Endothelial cell of umbilical vein (primary cell): ENCODE measurements at regions not wholly inside any gene's neighbourhood (a gene's known extent, or its start where the extent isn't known, plus 50 kb on each side); places are given as distances from the start of the nearest gene placed in this dataset.
A peak's percentile ranks its signal among the peaks of the same experiment; 100 is the strongest.

ENCODE experiments used
- BruUV-seq: library from RNA; stranded (reverse); fragments of 400-500 nt; replicated peaks from 2 replicates; lab custom pipeline; 2021; lab: Mats Ljungman, UMichigan
- CTCF ChIA-PET: fragments of 300-600, 350-600 bp; sonication (Branson Sonifier 250); formaldehyde crosslinking; loops from one replicate; lab custom pipeline; 2021; ENCODE audit warnings: antibody characterized with exemption, inconsistent platforms; lab: Charles Lee
- POLR2A ChIA-PET: fragments of 300-600, 350-600 bp; sonication (Branson Sonifier 250); formaldehyde crosslinking; loops from one replicate; lab custom pipeline; 2021; ENCODE audit warnings: antibody characterized with exemption, inconsistent platforms; lab: Charles Lee
- DNase-seq: peaks from one replicate; pipeline ENCODE4 v3.0.0-alpha.2; 2011; ENCODE audit warnings: low read depth, low spot score
- FAIRE-seq: peaks from 2 replicates; lab custom pipeline; 2011; peaks lifted over from hg19 to GRCh38; lab: Jason Lieb, UNC
- H2AFZ ChIP-seq: 2 replicates; pipeline ENCODE4 v1.6.0; 2012; ENCODE audit warnings: low read depth, low read length, control low read depth, inconsistent platforms
- H3K27ac ChIP-seq: 2 replicates; pipeline ENCODE4 v1.5.1; 2011; ENCODE audit warnings: low read depth, mild to moderate bottlenecking, control low read depth, low read length, moderate library complexity; ENCODE audit not compliant: insufficient read depth
- H3K27me3 ChIP-seq, 2 experiments: 2 replicates each; pipeline versions ENCODE4 v1.6.0 to v1.6.1; 2011; ENCODE audit warnings: low read length in 2 of 2, mixed read lengths in 1 of 2; ENCODE audit not compliant: control insufficient read depth in 2 of 2, insufficient read depth in 2 of 2
- H3K36me3 ChIP-seq, 2 experiments: 2 replicates in 1 of 2; 3 replicates in 1 of 2; pipeline ENCODE4 v1.5.1; 2011; ENCODE audit warnings: low read length in 2 of 2, mild to moderate bottlenecking in 1 of 2, moderate library complexity in 1 of 2; ENCODE audit not compliant: control insufficient read depth in 2 of 2, insufficient read depth in 2 of 2; ENCODE audit errors: extremely low read depth in 1 of 2
- H3K4me1 ChIP-seq: 3 replicates; pipeline ENCODE4 v1.5.1; 2011; ENCODE audit warnings: mild to moderate bottlenecking, low read length; ENCODE audit not compliant: control insufficient read depth, insufficient read depth; ENCODE audit errors: extremely low read depth
- H3K4me2 ChIP-seq: 2 replicates; pipeline ENCODE4 v1.6.1; 2011; ENCODE audit warnings: low read length, control low read depth, mixed read lengths; ENCODE audit not compliant: insufficient read depth
- H3K4me3 ChIP-seq, 3 experiments: fragments of 200-600 bp in 1 of 3; sonication (generic), shearing (Covaris generic) in 1 of 3; replicated peaks in 1 of 3; 2 replicates each; pipeline ENCODE4 v1.5.1; 2011 to 2016; ENCODE audit warnings: control low read depth in 3 of 3, low read length in 3 of 3, mild to moderate bottlenecking in 2 of 3, inconsistent platforms in 1 of 3, low read depth in 1 of 3, moderate library complexity in 1 of 3; ENCODE audit not compliant: insufficient read depth in 1 of 3
- H3K79me2 ChIP-seq: 2 replicates; pipeline ENCODE4 v1.6.0; 2012; ENCODE audit warnings: low read length, inconsistent platforms; ENCODE audit not compliant: control insufficient read depth, insufficient read depth
- H3K9ac ChIP-seq: replicated peaks from 2 replicates; pipeline ENCODE3; 2011; ENCODE audit warnings: low read length, control low read depth; ENCODE audit not compliant: insufficient read depth; ENCODE audit errors: extremely low read depth
- H3K9me1 ChIP-seq: replicated peaks from 3 replicates; pipeline ENCODE4 v1.6.0; 2011; ENCODE audit warnings: mild to moderate bottlenecking, low read length; ENCODE audit not compliant: control insufficient read depth, insufficient read depth; ENCODE audit errors: extremely low read depth
- H3K9me3 ChIP-seq: replicated peaks from 2 replicates; pipeline ENCODE4 v1.5.1; 2012; ENCODE audit warnings: low read length, inconsistent platforms; ENCODE audit not compliant: control insufficient read depth, insufficient read depth
- H4K20me1 ChIP-seq: replicated peaks from 2 replicates; pipeline ENCODE3; 2011; ENCODE audit warnings: mild to moderate bottlenecking, low read length; ENCODE audit not compliant: control insufficient read depth, insufficient read depth; ENCODE audit errors: extremely low read depth
- CTCF ChIP-seq, 2 donors: IDR thresholded peaks; 1 replicate in 1 of 2; 2 replicates in 1 of 2; pipeline ENCODE4 v1.5.1; 2011; ENCODE audit warnings: low read length in 2 of 2, mild to moderate bottlenecking in 2 of 2, moderate library complexity in 2 of 2, control low read depth in 1 of 2, inconsistent platforms in 1 of 2, low read depth in 1 of 2; ENCODE audit not compliant: insufficient read depth in 1 of 2; ENCODE audit errors: extremely low read depth in 1 of 2
- EZH2 ChIP-seq: IDR thresholded peaks from 2 replicates; pipeline ENCODE4 v1.6.1; 2012; ENCODE audit warnings: borderline replicate concordance, low read depth, mild to moderate bottlenecking, moderate library complexity, low read length, inconsistent platforms; ENCODE audit not compliant: severe bottlenecking
- FOS ChIP-seq: IDR thresholded peaks from 2 replicates; pipeline ENCODE4 v1.6.1; 2011; ENCODE audit warnings: mild to moderate bottlenecking, low read length, moderate library complexity, borderline replicate concordance; ENCODE audit not compliant: insufficient read depth
- GATA2 ChIP-seq: IDR thresholded peaks from 2 replicates; pipeline ENCODE4 v1.7.0; 2011; ENCODE audit warnings: low read depth, mild to moderate bottlenecking, moderate library complexity, mixed read lengths, low read length; ENCODE audit not compliant: insufficient read length, insufficient read depth
- JUN ChIP-seq: IDR thresholded peaks from 2 replicates; pipeline ENCODE4 v1.6.1; 2011; ENCODE audit warnings: borderline replicate concordance, low read depth; ENCODE audit not compliant: insufficient read length, insufficient read depth
- MAX ChIP-seq: IDR thresholded peaks from 2 replicates; pipeline ENCODE4 v1.6.1; 2011; ENCODE audit not compliant: insufficient read depth, insufficient read length
- MYC ChIP-seq: IDR thresholded peaks from one replicate; pipeline ENCODE4 v1.6.1; 2011; ENCODE audit warnings: mild to moderate bottlenecking, low read depth, low read length
- POLR2A ChIP-seq: IDR thresholded peaks from 2 replicates; pipeline ENCODE4 v1.6.1; 2012; ENCODE audit warnings: low read depth, mild to moderate bottlenecking, control low read depth, low read length
- POLR2AphosphoS5 ChIP-seq: IDR thresholded peaks from 2 replicates; pipeline ENCODE4 v1.6.1; 2012; ENCODE audit warnings: low read depth, mild to moderate bottlenecking, control low read depth, low read length, moderate library complexity; ENCODE audit not compliant: insufficient read depth
- dilution Hi-C: fragments of 300-500 bp; cut with MboI; formaldehyde crosslinking; loops from one replicate; pipeline ENCODE4 v1.15.0; 2019; ENCODE audit warnings: low sequenced_read_pairs; ENCODE audit not compliant: extremely low pct_ligation_motif_present
- intact Hi-C: fragments of 100-400 bp; cut with micrococcal nuclease; formaldehyde crosslinking; loops from one replicate; pipeline ENCODE4 v1.10.0; 2022

DNA sequence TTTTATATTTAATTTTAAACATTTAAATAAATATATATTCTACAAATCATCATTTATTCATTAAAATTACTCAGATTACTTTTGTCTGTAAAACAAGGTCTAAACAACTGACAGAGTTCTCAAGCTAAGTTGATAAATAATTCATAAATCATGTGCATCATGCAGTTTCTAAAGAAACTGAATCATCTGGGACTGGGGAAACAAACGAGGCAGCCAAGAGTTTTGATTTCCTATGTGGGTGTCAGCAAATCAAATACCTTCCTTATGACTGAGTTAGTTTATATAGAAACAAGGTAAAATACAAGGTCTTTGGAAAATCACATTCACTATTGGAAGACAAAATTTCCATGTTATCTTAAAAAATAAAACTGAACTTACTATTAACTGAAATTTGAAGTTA lies 149.9 kb upstream of the BEND6 start:
- Histone ChIP-seq H2AFZ (no peak overlapping the region), H3K9me1 (no peaks in the 10 kb centered on the region), H3K4me1 (peaks cover 26% of the 10 kb centered on the region), H3K79me2 (peaks cover 66% of the 10 kb centered on the region), H3K9me3 (no peaks in the 10 kb centered on the region), H3K4me2 (peak overlapping the region; percentile 57), H3K4me3 (no peak overlapping the region), H3K36me3 (no peaks in the 10 kb centered on the region), H3K27ac (no peak overlapping the region), H3K9ac (no peak overlapping the region), H4K20me1 (no peaks in the 10 kb centered on the region), H3K27me3 (no peaks in the 10 kb centered on the region)
- POLR2A ChIA-PET: no interaction called here
- intact Hi-C loops: no loop called here
- CTCF ChIA-PET: interaction anchor here (0.7 to 1.5 kb wide), 3 partner anchors 9 to 106 kb away, joined by 3 to 5 read pairs (median 3); no protein-coding TSS in a partner anchor
- peak; percentile 80 for DNase-seq
- FAIRE-seq: no peak
- dilution Hi-C loops: no loop called here
- TF ChIP-seq CTCF (IDR thresholded peaks at IDR 0.05; ENCODE audit: extremely low read depth in 1 of 2, insufficient read depth in 1 of 2, low read depth in 1 of 2, low read length in 2 of 2) (no peak), JUN (no peak), POLR2AphosphoS5 (no peak), FOS (no peak), GATA2 (no peak)
- no TSS peak for BruUV-seq

DNA sequence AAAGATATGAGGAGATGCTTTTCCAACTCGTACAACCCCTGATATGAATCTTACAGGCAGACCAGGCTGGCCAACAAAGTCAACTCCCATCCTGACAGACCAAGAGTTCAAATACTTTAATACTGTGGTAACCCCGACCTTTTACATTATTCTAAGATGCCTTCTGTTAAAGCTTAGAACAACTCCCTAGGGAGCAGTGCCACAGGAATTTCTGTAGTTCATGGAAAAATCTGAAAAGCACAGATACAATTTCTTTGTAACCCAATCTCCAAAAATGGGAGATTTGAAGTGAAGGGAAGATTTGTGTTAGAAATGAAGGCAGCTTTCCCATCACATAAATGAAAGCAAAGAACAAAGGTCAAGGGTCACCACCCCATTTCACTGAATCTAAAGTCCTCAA lies 151.3 kb upstream of the BEND6 start:
- H3K36me3 ChIP-seq: no peaks in the 10 kb centered on the region
- TF ChIP-seq MYC: no peak
- TF ChIP-seq MAX: no peak
- no peak for TF ChIP-seq POLR2AphosphoS5
- no peak for TF ChIP-seq EZH2
- no peak for TF ChIP-seq CTCF (IDR thresholded peaks at IDR 0.05; ENCODE audit: extremely low read depth in 1 of 2, insufficient read depth in 1 of 2, low read depth in 1 of 2, low read length in 2 of 2)
- no peak for TF ChIP-seq GATA2
- no peak for TF ChIP-seq FOS
- no peak for TF ChIP-seq POLR2A
- intact Hi-C loops: no loop called here
- no peaks in the 10 kb centered on the region for H3K9me3 ChIP-seq
- H3K4me3 ChIP-seq: no peak overlapping the region
- no peak overlapping the region for H2AFZ ChIP-seq
- POLR2A ChIA-PET: no interaction called here
- peaks cover 26% of the 10 kb centered on the region for H3K4me1 ChIP-seq
- H3K9ac ChIP-seq: no peak overlapping the region
- FAIRE-seq (no peak), DNase-seq (no peak)
- H3K79me2 ChIP-seq: peaks cover 68% of the 10 kb centered on the region
- BruUV-seq: no TSS peak
- no peaks in the 10 kb centered on the region for H3K27me3 ChIP-seq
- H4K20me1 ChIP-seq: no peaks in the 10 kb centered on the region
- H3K9me1 ChIP-seq: no peaks in the 10 kb centered on the region
- CTCF ChIA-PET: interaction anchor here (1.5 to 2.0 kb wide), 4 partner anchors 9 to 166 kb away, joined by 3 to 5 read pairs (median 4); no protein-coding TSS in a partner anchor
- no peak overlapping the region for H3K4me2 ChIP-seq
- H3K27ac ChIP-seq: no peak overlapping the region
- dilution Hi-C loops: no loop called here
